Esophagus squamous epithelium (tissue), 4 donors: ENCODE measurements at regions not wholly inside any gene's neighbourhood (a gene's known extent, or its start where the extent isn't known, plus 50 kb on each side); places are given as distances from the start of the nearest gene placed in this dataset.

Experiments
- CTCF ChIP-seq, 6 experiments: fragments of 450-650 bp in 4 of 6; fragments of 200-600 bp in 2 of 6; sonication (generic) in 2 of 6; IDR thresholded peaks; one replicate each; pipeline ENCODE4 v1.5.1; 2016 to 2019; ENCODE audit warnings: antibody characterized with exemption in 6 of 6, mild to moderate bottlenecking in 4 of 6, moderate library complexity in 4 of 6
- POLR2A ChIP-seq, 4 donors: fragments of 450-650 bp; IDR thresholded peaks; one replicate each; pipeline ENCODE4 v1.6.1; 2017; ENCODE audit warnings: antibody characterized with exemption in 4 of 4, mild to moderate bottlenecking in 4 of 4, moderate library complexity in 3 of 4

GRCh38 chr22:40120848-40121247 lies 56.9 kb upstream of the TNRC6B start:
- no peak for TF ChIP-seq CTCF (IDR thresholded peaks at IDR 0.05)
- no peak for TF ChIP-seq POLR2A (IDR thresholded peaks at IDR 0.05)
